ENCODE measurements at regions not wholly inside any gene's neighbourhood (a gene's known extent, or its start where the extent isn't known, plus 50 kb on each side); places are given as distances from the start of the nearest gene placed in this dataset.
A peak's percentile ranks its signal among the peaks of the same experiment; 100 is the strongest.

DNA sequence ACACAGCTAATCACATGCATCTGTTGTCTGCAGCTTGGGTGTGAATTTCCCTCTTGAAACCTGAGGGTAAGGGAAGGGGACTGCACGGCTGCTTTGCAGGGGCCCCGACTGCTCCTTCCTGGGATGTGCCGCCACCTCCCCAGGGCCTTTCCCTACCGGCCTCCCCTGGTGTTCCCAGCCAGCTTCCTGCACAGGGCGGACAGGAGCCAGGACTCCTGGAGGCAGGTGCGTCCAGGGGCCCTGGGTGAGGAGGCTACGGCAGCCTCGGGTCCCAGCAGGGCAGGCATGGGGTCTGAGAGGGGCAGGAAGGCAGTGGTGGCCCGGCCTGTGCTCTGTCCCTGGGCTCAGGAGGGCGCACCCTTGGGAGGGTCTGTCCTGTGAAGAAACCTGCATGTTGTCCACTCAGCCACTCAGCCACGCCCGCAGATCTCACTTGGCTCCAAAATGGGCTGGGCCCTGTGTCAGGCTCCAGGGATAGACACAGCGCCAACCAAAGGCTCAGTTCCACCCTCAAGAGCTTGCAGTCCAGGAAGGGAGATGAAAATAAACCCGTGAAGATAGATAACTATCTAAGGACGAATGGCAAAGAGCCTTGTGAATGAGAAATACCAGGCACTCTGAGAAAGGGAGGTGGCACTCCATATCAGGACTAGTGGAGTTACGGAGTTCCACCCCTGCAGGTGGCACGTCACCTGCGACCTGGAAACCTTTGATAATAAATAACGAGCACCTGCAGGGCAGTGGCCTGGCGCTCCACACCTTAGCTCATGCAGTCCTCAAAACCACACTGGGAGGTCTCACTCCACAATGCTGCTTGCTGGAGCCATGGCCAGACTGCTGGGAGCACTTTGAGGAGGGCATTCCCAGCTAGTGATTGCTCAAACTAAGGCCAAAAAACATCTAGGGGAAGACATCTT is 427.4 kb downstream of the AACS start:
- no peak for DNase-seq (ENCODE audit: low spot score)
- Mint-ChIP-seq H3K4me3 (no peak overlapping the region), H3K27me3 (ENCODE audit: insufficient read depth, low read depth) (peaks cover 4% of the 10 kb centered on the region), H3K36me3 (peaks cover 3% of the 10 kb centered on the region), H3K4me1 (peaks cover 14% of the 10 kb centered on the region), H3K27ac (no peak overlapping the region), H3K9me3 (peaks cover 2% of the 10 kb centered on the region)
- H3K9me3 ChIP-seq (ENCODE audit: low read depth) = no peaks in the 10 kb centered on the region
- H3K79me2 ChIP-seq (ENCODE audit: low read depth) = no peaks in the 10 kb centered on the region
- H4K20me1 ChIP-seq (ENCODE audit: low read depth) = no peaks in the 10 kb centered on the region
- no peak overlapping the region for H3K4me2 ChIP-seq
- TF ChIP-seq, protein P1, sequence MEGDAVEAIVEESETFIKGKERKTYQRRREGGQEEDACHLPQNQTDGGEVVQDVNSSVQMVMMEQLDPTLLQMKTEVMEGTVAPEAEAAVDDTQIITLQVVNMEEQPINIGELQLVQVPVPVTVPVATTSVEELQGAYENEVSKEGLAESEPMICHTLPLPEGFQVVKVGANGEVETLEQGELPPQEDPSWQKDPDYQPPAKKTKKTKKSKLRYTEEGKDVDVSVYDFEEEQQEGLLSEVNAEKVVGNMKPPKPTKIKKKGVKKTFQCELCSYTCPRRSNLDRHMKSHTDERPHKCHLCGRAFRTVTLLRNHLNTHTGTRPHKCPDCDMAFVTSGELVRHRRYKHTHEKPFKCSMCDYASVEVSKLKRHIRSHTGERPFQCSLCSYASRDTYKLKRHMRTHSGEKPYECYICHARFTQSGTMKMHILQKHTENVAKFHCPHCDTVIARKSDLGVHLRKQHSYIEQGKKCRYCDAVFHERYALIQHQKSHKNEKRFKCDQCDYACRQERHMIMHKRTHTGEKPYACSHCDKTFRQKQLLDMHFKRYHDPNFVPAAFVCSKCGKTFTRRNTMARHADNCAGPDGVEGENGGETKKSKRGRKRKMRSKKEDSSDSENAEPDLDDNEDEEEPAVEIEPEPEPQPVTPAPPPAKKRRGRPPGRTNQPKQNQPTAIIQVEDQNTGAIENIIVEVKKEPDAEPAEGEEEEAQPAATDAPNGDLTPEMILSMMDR (IDR thresholded peaks at IDR 0.05) = no peak
- no peak for TF ChIP-seq EZH2 (IDR thresholded peaks at IDR 0.05)
- no peak for TF ChIP-seq EZH2phosphoT487 (IDR thresholded peaks at IDR 0.05)
- no peaks in the 10 kb centered on the region for H3K27me3 ChIP-seq
- no peaks in the 10 kb centered on the region for H3K4me1 ChIP-seq
- H3F3A ChIP-seq (ENCODE audit: low read depth) = no peaks in the 10 kb centered on the region
- no peak overlapping the region for H2AFZ ChIP-seq (replicated peaks)
- H3K36me3 ChIP-seq = no peaks in the 10 kb centered on the region
- H3K27ac ChIP-seq = no peak overlapping the region
- H3K4me3 ChIP-seq = no peak overlapping the region
- H3K9ac ChIP-seq = no peak overlapping the region

DNA sequence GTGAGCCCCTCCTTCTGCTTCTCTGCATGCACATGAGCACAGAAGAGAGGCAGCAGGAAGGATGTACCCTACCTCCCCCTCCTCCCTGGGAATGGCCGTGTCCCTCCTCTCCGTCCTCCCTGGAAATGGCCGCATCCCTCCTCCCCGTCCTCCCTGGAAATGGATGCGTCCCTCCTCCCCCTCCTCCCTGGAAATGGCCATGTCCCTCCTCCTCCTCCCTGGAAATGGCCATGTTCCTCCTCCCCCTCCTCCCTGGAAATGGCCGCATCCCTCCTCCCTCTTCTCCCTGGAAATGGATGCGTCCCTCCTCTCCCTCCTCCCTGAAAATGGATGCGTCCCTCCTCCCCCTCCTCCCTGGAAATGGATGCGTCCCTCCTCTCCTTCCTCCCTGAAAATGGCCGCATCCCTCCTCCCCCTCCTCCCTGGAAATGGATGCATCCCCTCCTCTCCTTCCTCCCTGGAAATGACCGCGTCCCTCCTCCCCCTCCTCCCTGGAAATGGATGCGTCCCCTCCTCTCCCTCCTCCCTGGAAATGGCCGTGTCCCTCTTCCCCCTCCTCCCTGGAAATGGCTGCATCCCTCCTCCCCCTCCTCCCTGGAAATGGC is 428.6 kb downstream of the AACS start:
- H3K9me3 Mint-ChIP-seq = no peaks in the 10 kb centered on the region
- TF ChIP-seq, protein P1 (IDR thresholded peaks at IDR 0.05) = no peak
- TF ChIP-seq EZH2 (IDR thresholded peaks at IDR 0.05) (no peak), EZH2phosphoT487 (IDR thresholded peaks at IDR 0.05) (no peak)
- H3K36me3 Mint-ChIP-seq = peaks cover 3% of the 10 kb centered on the region
- H3K4me1 Mint-ChIP-seq = peaks cover 14% of the 10 kb centered on the region
- Histone ChIP-seq H3K4me1 (no peaks in the 10 kb centered on the region), H3K79me2 (ENCODE audit: low read depth) (no peaks in the 10 kb centered on the region), H3F3A (ENCODE audit: low read depth) (no peaks in the 10 kb centered on the region), H3K9me3 (ENCODE audit: low read depth) (no peaks in the 10 kb centered on the region), H3K27me3 (no peaks in the 10 kb centered on the region), H2AFZ (replicated peaks) (no peak overlapping the region), H3K9ac (no peak overlapping the region), H4K20me1 (ENCODE audit: low read depth) (no peaks in the 10 kb centered on the region), H3K4me3 (no peak overlapping the region), H3K36me3 (no peaks in the 10 kb centered on the region), H3K27ac (no peak overlapping the region), H3K4me2 (no peak overlapping the region)
- peaks cover 4% of the 10 kb centered on the region for H3K27me3 Mint-ChIP-seq (ENCODE audit: insufficient read depth, low read depth)
- no peak for DNase-seq (ENCODE audit: low spot score)
- H3K27ac Mint-ChIP-seq = no peak overlapping the region
- H3K4me3 Mint-ChIP-seq = no peak overlapping the region

DNA sequence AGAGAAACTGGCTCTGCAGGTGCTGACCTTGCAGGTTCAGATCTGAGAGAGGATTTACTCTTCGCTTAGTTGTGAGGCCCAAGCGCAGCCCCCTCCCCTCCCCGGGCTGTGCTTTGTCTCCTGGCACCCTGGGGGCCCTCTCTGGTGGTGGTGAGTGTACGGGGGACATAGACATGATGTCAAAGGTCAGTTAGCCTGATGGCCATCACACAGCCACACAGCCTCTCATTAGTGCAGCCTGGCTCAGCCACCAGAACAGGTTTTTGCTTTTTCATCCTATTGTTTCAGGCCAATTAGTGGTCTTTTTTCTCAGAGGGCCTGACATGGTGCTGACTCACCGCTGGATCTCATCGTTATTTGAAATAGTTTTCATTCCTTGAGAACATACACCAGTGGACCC is 437.9 kb downstream of the AACS start:
- Histone ChIP-seq H3K4me2 (no peak overlapping the region), H3K27ac (no peak overlapping the region), H3F3A (ENCODE audit: low read depth) (peaks cover 11% of the 10 kb centered on the region), H2AFZ (replicated peaks) (no peak overlapping the region), H4K20me1 (ENCODE audit: low read depth) (no peaks in the 10 kb centered on the region), H3K4me3 (no peak overlapping the region), H3K9me3 (ENCODE audit: low read depth) (no peaks in the 10 kb centered on the region), H3K4me1 (peaks cover 28% of the 10 kb centered on the region), H3K9ac (no peak overlapping the region), H3K79me2 (ENCODE audit: low read depth) (no peaks in the 10 kb centered on the region), H3K27me3 (no peaks in the 10 kb centered on the region), H3K36me3 (no peaks in the 10 kb centered on the region)
- H3K9me3 Mint-ChIP-seq = no peaks in the 10 kb centered on the region
- no peak overlapping the region for H3K27ac Mint-ChIP-seq
- no peaks in the 10 kb centered on the region for H3K36me3 Mint-ChIP-seq
- no peaks in the 10 kb centered on the region for H3K27me3 Mint-ChIP-seq (ENCODE audit: insufficient read depth, low read depth)
- no peak for TF ChIP-seq EZH2phosphoT487 (IDR thresholded peaks at IDR 0.05)
- no peak overlapping the region for H3K4me3 Mint-ChIP-seq
- H3K4me1 Mint-ChIP-seq = peaks cover 29% of the 10 kb centered on the region
- DNase-seq (ENCODE audit: low spot score) = peak; percentile 63

DNA sequence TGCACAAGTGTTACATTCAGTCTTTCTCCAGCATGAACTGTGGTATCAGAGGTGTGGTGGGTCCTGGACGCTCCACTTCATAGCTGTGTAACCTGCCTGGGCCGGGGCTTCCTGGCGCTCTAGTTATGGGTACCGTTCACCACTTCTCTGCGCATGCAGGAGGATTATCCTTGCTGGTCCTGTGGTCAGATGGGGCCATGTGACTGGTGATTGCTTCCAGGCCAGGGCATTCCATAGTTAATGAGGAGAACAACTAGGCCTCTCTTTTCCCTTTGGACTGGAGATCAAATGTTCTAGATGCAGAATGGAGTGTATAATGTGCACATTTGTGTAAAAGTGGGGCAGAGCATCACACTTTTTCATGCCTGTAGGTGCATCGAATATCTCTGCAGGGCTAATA is 444.0 kb downstream of the AACS start:
- DNase-seq (ENCODE audit: low spot score) = no peak
- no peaks in the 10 kb centered on the region for H4K20me1 ChIP-seq (ENCODE audit: low read depth)
- no peak overlapping the region for H3K4me3 Mint-ChIP-seq
- H3K4me3 ChIP-seq = no peak overlapping the region
- H3K9me3 Mint-ChIP-seq = no peaks in the 10 kb centered on the region
- no peak overlapping the region for H3K9ac ChIP-seq
- H3F3A ChIP-seq (ENCODE audit: low read depth) = no peaks in the 10 kb centered on the region
- TF ChIP-seq EZH2phosphoT487 (IDR thresholded peaks at IDR 0.05) (no peak), EZH2 (IDR thresholded peaks at IDR 0.05) (no peak)
- TF ChIP-seq, protein P1 (IDR thresholded peaks at IDR 0.05) = no peak
- H3K4me1 Mint-ChIP-seq = peaks cover 2% of the 10 kb centered on the region
- peaks cover 4% of the 10 kb centered on the region for H3K4me1 ChIP-seq
- no peak overlapping the region for H3K4me2 ChIP-seq
- no peak overlapping the region for H2AFZ ChIP-seq (replicated peaks)
- H3K36me3 Mint-ChIP-seq = no peaks in the 10 kb centered on the region
- no peaks in the 10 kb centered on the region for H3K9me3 ChIP-seq (ENCODE audit: low read depth)
- no peaks in the 10 kb centered on the region for H3K27me3 Mint-ChIP-seq (ENCODE audit: insufficient read depth, low read depth)
- no peak overlapping the region for H3K27ac ChIP-seq
- no peak overlapping the region for H3K27ac Mint-ChIP-seq
- H3K36me3 ChIP-seq = no peaks in the 10 kb centered on the region
- no peaks in the 10 kb centered on the region for H3K27me3 ChIP-seq
- H3K79me2 ChIP-seq (ENCODE audit: low read depth) = no peaks in the 10 kb centered on the region
